Bronchial epithelial cell (primary cell): ENCODE measurements at regions not wholly inside any gene's neighbourhood (a gene's known extent, or its start where the extent isn't known, plus 50 kb on each side); places are given as distances from the start of the nearest gene placed in this dataset.
"Not testable (repeated sequence)": the region's sequence is repeated elsewhere in the genome, so short reads cannot be mapped to it uniquely, and the experiment has no call there.

Experiments used
- DNase-seq: peaks from one replicate; pipeline ENCODE4 v3.0.0-alpha.2; 2010; ENCODE audit warnings: low read depth
- FAIRE-seq: peaks from 2 replicates; lab custom pipeline; 2011; peaks lifted over from hg19 to GRCh38; lab: Jason Lieb, UNC
- H3K27me3 ChIP-seq: 2 replicates; pipeline ENCODE4 v1.5.1; 2011; ENCODE audit warnings: low read length; ENCODE audit not compliant: control insufficient read depth, insufficient read depth
- H3K36me3 ChIP-seq: 2 replicates; pipeline ENCODE4 v1.5.1; 2011; ENCODE audit warnings: low read length; ENCODE audit not compliant: control insufficient read depth, insufficient read depth
- H3K4me3 ChIP-seq: 2 replicates; pipeline ENCODE4 v1.5.1; 2011; ENCODE audit warnings: mild to moderate bottlenecking, low read depth, low read length, control low read depth
- TF ChIP-seq, protein P1 (sequence below): IDR thresholded peaks from 2 replicates; pipeline ENCODE4 v1.5.1; 2011; ENCODE audit warnings: mild to moderate bottlenecking, moderate library complexity, low read length, control low read depth, inconsistent platforms; ENCODE audit not compliant: insufficient read depth, severe bottlenecking

DNA sequence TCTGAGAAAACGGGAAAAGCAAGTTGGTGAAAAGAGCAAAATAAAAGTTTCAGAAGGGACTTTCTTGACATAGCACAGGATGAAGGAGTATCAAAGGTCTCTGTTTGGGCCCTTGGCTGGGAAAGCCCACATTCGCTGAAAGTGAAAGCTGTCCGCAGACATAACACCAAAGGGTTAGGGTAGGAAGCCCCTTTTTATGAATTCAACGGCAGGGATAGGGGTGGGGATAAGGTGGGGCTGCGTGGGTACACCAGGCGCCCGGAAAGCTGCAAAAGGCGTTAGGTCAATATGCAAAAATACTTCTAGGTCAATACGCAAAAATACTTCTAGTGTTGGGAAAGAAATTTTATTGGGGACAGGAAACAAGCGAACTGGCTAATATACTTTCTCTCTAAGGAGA lies 135.1 kb downstream of the OR2B2 start:
- Histone ChIP-seq H3K27me3 (no peaks in the 10 kb centered on the region), H3K36me3 (no peaks in the 10 kb centered on the region), H3K4me3 (no peak overlapping the region)
- TF ChIP-seq, protein P1, sequence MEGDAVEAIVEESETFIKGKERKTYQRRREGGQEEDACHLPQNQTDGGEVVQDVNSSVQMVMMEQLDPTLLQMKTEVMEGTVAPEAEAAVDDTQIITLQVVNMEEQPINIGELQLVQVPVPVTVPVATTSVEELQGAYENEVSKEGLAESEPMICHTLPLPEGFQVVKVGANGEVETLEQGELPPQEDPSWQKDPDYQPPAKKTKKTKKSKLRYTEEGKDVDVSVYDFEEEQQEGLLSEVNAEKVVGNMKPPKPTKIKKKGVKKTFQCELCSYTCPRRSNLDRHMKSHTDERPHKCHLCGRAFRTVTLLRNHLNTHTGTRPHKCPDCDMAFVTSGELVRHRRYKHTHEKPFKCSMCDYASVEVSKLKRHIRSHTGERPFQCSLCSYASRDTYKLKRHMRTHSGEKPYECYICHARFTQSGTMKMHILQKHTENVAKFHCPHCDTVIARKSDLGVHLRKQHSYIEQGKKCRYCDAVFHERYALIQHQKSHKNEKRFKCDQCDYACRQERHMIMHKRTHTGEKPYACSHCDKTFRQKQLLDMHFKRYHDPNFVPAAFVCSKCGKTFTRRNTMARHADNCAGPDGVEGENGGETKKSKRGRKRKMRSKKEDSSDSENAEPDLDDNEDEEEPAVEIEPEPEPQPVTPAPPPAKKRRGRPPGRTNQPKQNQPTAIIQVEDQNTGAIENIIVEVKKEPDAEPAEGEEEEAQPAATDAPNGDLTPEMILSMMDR = no peak
- DNase-seq = no peak
- FAIRE-seq = no peak

DNA sequence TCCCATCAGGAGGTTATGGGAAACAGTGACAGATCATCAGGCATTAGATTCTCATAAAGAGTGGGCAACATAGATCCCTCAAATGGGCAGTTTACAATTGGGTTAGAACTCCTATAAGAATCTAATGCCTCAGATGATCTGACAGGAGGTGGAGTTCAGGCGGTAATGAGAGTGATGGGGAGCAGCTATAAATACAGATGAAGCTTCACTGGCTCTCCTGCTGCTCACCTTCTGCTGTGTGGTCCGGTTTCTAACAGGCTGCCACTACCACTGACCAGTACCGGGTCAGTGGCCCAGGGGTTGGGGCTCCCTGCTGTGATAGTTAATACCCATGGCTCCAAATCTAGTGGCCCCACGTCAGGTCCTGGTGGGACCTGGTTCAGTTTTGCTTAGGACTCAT lies 135.7 kb downstream of the OR2B2 start:
- Histone ChIP-seq H3K27me3 (no peaks in the 10 kb centered on the region), H3K36me3 (no peaks in the 10 kb centered on the region), H3K4me3 (no peak overlapping the region)
- DNase-seq = no peak
- TF ChIP-seq, protein P1 = no peak
- FAIRE-seq = no peak

DNA sequence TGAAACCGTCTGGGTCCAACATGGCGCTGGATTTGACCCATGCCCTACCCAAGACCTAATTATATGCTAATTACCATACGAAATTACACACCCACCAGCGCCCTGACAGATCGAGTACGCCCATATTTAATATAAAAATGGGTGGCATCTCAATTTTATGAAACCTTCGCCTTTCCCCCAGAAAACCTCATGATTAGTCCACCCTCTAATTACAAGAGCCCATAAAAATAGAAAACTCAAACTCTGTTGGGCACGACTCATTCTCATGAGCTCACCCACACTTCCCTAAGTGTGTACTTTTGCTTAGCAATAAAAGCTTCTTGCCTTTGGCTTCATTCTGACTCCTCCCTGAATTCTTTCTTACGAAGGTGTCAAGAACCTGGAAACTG lies 136.4 kb downstream of the OR2B2 start:
- Histone ChIP-seq H3K27me3 (no peaks in the 10 kb centered on the region), H3K4me3 (no peak overlapping the region), H3K36me3 (no peaks in the 10 kb centered on the region)
- TF ChIP-seq, protein P1 = no peak
- DNase-seq (peak; percentile 55), FAIRE-seq (no peak)

DNA sequence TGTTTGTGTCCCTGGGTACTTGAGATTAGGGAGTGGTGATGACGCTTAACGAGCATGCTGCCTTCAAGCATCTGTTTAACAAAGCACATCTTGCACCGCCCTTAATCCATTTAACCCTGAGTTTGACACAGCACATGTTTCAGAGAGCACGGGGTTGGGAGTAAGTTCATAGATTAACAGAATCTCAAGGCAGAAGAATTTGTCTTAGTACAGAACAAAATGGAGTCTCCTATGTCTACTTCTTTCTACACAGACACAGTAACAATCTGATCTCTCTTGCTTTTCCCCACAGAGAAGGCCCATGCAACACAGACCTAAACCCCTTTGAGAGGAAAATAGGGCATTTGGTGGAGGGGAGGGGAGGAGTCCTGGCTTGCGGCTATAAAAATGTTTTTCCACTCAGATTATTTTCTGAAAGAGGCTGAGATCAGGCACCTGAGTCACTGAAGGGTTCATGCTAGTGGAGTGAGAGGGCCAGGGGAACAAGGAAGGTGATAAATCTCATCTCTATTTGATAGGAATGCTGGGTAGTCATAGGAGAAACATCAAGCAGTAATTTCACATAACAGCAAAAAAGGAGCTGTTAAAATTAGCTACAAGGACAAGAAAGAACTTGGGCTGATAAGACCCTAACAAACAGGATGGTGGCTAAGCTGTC lies 136.9 kb downstream of the OR2B2 start:
- FAIRE-seq, H3K27me3 ChIP-seq, H3K36me3 ChIP-seq, H3K4me3 ChIP-seq: not testable (repeated sequence)
- peak; percentile 44 for DNase-seq

DNA sequence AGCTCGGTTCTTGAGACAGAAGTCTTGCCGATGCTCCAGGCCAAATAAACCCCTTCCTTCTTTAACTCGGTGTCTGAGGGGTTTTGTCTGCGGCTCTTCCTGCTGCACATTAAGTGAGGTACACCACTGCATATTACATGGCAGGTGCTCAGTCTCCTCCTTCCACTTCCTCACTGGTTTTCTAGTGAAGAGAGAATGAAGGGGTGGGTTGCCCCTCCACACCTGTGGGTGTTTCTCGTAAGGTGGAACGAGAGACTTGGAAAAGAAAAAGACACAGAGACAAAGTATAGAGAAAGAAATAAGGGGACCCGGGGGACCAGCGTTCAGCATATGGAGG lies 138.0 kb downstream of the OR2B2 start:
- H3K27me3 ChIP-seq, H3K4me3 ChIP-seq, DNase-seq, H3K36me3 ChIP-seq, FAIRE-seq: not testable (repeated sequence)

DNA sequence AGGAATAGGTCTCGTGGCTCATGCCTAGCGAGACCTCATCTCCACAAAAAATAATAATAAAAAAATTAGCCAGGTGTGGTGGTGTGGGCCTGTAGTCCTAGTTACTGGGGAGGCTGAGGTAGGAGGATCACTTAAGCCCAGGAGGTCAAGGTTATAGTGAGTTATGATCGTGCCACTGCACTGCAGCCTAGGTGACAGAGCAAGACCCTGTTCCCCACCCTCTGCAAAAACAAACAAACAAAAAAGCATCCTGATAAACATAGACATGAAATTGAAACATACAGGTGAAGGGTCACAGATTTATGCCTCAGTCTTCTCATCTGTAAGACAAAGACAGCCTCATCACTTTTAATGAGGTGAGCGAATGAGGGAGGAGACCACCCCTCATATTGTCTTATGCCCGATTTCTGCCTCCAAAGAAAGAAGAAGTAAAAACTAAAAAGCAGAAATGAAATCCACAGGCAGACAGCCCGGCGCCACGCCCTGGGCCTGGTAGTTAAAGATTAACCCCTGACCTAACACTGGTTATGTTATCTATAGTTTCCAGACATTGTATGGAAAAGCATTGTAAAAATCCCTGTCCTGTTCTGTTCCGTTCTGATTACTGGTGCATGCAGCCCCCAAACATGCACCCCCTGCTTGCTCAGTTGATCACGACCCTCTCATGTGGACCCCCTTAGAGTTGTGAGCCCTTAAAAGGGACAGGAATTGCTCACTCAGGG lies 138.5 kb downstream of the OR2B2 start:
- not testable (repeated sequence) for DNase-seq, H3K27me3 ChIP-seq, H3K36me3 ChIP-seq, FAIRE-seq, H3K4me3 ChIP-seq

DNA sequence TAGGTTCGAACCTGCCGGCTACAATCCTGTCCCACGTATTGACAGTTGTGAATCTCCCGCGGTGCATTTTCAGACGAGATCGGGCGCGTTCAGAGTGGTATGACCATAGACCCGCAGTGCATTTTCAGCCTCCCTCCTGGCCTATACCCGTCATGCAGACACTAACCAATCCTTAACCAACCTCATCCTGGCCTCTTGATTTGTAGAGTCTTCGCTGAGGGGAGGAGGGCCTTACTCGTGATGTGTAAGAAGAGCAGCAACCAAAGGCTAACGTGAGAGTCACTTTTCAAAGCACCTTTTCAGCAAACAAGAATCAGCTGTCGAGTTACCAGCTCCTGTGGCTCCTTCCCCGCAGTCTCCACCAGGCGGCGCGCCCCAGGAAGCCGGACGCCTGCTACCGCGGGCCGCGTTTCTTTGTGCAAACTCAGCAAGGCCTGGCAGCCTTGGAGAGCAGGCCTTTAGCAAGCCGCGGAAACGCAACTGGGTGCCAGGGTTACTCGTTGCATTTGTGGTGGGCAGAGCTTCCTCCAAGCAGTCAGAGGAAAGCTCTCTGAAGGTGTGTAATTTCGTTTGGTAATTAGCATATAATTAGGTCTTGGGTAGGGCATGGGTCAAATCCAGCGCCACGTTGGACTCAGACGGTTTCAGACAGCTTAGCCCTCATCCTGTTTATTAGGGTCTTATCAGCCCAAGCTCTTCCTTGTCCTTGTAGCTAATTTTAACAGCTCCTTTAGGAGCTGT lies 139.8 kb downstream of the OR2B2 start:
- FAIRE-seq (no peak), DNase-seq (peak; percentile 86)
- Histone ChIP-seq H3K27me3 (no peaks in the 10 kb centered on the region), H3K4me3 (peak overlapping the region; percentile 3), H3K36me3 (no peaks in the 10 kb centered on the region)
- TF ChIP-seq, protein P1 = peak; percentile 99
